SIG-M5 treated with dmso at 0.1 percent for 504 hours (cell line): ENCODE measurements at regions not wholly inside any gene's neighbourhood (a gene's known extent, or its start where the extent isn't known, plus 50 kb on each side); places are given as distances from the start of the nearest gene placed in this dataset.
"Not testable (repeated sequence)": the region's sequence is repeated elsewhere in the genome, so short reads cannot be mapped to it uniquely, and the experiment has no call there.

Experiments used
- DNase-seq: peaks from one replicate; lab custom pipeline; 2025; ENCODE audit not compliant: unreplicated experiment; lab: John Stamatoyannopoulos, UW

DNA sequence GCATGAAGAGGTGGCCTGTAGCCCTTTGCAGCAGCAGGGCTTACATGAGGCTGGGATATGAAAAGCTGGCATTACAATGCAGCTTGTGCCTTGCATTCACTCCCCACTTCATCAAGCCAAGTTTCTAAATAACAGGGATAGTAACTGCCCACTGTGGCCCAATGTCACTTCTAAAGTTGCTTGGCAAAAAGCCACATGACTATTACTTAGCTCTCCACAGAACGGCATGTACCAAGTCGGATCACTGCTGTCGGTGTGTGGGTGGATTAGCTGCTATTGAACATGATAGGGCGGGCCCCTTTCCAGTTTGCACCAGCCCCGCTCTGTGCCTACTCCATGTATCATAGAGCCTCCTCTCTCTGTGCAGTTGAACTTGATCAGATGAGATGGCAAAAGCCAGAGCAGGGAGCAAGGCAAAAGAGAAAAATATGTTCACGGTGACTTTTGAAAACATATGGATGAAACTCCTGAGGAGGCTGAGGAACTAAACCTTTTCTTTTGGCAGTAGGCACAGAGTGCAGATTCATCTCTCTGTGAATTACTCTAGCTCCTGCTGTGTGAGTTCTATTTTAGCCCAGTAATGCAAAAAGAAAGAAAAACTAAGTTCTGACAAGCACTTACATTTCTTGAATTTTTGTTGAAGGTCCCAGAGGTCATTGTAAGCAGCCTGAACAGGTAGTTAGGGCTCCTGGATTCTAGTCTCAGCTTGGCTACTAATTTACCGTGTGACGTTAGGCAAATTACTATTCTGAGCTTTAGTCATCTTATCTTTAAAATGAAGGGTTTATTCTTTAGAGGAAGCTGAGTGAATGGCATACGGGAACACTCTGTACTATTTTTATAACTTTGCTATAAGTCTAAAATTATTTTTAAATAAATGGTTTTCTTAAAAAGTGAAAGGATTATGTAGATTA lies 125.6 kb upstream of the NBPF9 start:
- not testable (repeated sequence) for DNase-seq

DNA sequence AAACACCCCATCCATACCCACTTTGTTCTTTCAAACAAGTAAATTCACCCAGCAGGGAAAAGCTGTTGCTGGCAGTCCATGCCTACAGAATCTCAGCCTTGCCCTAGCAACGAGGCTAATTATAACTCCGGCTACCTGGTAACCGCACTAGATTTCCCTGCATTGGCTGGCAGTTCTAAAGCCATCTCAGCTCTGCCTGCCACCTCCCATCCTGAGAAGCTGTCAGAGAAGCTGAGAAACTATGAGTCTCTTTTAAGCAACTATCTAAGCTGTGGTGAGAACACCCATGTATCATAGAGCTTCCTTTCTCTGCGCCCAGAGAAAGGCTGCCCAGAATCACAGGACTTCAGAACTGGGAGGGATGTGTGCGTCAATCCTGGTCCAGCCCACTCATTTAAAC lies 126.5 kb upstream of the NBPF9 start:
- DNase-seq: not testable (repeated sequence)

DNA sequence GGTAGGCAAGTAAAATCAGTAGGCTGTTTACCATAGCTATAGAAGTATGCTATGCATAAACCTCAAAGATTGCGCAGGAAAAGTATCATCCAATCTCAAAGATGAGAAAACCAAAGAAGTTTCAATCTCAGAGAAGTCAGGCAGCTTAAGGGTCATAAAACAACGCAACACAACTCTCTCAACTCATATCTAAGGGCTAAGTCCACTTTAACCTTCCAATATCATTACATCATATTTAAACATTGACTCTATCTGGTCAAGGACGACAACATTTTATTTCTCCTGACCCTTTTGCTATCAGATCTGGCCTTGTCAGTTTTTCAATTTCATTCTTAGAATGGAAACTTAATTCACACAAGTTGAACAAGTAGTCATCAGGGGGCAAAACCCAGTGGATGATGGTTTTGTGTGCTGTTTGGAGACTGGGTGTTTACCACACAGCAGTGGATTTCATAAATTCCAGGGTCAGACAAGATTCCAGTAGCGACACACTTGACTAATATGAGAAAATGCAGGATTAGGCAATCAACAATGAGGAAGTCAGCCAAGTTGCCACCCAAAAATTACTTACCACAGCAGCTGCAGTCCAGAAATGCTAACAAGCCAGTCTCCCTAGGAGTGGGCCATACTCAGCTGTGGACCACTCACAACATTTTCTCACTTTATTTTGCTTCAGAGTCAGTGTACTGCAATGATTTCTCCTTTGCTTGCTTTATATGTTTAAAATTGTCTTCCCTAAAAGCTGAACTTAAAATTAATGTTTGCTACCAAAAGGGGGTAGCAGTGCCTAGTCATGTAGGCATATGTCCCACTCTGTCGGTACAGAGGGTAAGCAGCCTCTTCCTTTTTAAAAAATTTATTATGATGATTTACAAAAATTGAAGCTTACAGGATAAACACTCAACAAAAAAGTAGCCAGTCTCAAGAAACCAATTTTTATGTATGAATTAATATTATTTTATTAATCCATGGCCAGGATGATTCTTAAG lies 131.9 kb upstream of the NBPF9 start:
- DNase-seq: not testable (repeated sequence)

DNA sequence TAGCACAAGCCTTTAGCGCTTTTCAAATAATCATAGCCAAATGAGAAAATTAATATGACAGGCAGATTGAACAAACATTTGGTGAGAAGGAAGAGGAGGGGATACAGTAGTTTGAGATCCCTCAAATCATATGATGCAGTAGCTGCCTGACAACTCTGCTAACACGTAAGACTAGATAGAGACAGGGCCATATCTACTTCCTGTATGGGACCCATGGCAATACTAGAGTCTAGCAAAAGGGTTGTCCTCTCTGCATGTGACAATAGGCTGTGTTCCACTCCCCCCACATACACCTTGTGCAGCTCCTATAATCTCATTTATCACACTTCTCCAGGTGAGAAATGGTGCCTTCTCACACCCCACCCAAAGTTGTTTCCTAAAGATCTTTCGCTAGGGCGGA lies 134.2 kb upstream of the NBPF9 start:
- not testable (repeated sequence) for DNase-seq

DNA sequence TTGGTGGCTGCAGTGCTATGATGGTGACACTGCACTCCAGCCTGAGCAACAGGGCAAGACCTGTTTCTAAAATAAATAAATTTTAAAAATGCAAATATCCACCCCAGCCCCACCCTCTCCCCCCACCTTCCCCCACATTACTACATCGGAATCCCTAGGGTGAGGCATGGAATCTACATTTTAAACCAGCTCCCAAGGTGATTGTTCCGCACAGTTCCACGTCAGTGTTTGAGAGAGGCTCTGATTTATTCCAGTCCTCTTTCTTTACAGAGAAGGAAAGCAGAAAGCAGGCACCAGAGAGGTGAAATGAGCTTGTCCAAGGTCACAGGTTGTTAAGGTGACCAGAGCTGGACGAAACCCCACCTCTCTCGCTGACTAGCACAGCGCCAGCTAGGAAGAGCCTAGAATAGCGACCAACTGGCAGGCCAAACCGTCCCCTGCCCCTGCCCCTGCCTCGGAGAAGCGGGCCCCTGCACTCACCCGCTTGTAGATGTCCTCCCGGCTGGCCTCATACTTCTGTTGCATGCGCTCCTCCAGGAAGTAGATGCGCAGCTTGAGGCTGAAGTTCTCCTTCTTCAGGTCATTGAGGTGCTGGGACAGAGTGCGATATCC lies 136.7 kb upstream of the NBPF9 start:
- DNase-seq: not testable (repeated sequence)

DNA sequence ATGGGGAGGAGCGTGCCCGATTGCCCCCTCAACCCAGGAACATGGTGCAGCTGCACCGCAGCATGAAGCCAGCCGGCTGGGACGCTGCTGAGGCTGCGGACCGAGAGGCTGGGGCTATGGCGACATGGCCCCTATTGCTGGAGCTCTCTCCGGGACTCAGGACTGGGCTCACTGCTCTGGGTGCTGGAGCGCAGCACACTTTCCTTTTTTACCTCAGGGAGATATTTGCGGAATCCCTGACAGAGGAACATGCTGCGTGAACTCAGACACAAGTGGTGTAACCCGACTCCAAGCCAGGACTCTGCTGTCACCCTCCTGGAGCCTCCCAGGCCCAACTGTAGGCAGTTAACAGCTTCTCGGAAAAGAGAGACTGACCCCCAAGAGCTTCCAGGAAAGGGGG lies 137.2 kb upstream of the NBPF9 start:
- not testable (repeated sequence) for DNase-seq

DNA sequence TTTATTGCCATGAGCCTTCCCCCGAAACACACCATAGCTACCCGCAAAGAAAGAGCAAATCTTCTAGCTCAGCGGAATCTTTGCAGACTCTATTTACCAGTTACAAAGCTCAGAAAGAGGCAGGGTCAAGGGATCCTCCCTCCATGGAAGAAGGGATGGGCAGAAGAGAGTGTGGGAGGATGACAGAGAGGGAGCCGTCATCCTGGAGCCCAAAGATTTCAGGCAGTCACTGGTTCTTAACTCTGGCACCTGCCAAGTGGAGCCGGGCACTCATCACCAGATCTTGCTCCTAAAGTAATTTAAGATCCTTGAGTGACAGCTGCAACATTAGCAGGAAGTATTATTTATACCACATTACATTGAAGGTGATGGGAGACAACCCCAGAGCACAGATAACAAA lies 137.9 kb upstream of the NBPF9 start:
- not testable (repeated sequence) for DNase-seq

DNA sequence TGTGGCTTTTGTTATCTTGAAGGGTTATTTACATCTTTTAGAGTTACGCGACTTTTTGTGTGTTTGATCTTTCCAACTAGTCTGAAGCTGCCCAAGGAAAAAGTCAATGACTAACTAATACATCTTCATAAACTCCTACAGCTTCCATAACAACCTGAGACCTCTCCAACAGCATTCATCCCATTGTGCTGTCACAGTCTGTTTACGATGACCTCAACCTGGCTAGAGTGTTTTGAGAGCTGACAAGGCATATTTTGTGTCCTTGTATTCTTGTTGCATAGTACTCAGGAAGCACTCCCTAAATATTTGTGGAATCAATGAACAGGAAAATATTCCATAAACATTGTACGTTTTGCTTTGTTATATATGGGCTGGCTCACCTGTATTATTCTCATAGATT lies 140.2 kb upstream of the NBPF9 start:
- DNase-seq: not testable (repeated sequence)

DNA sequence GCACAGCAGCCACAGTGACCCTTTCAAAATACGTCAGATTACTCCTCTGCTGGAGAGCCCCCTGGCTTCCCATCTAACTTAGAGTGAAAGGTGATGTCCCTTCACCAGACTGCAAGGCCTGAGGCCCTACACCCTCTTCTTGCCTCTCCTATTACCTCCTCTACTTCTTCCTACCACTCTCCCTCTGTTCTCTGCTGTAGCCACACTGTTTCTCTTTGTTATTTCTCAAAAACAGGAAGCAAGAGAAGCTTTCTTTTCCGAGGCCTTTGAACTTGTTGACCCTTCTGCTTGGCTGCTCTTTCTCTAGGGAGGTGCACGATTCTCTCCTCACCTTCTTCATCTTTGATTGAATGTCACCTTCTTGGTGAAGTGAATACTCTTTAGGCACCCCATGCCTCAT lies 141.3 kb upstream of the NBPF9 start:
- not testable (repeated sequence) for DNase-seq

DNA sequence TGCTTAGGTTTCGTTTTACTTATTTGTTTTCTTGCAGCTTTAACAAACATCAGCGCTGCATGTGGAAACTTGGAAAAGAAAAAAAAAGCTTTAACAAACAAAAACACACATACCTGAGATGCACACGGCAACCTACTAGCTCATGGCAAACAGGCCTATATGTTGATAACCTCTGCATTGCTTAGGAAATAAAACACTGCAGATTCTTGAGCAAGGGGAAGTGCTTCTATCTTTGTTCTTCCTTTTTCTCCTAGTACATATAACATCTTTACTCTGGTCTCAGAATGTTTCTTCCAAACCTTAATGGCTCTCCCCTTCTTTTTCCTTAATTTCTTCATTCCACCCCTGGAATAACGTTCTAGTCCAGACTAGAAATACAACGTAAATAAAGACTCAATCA lies 142.9 kb upstream of the NBPF9 start:
- not testable (repeated sequence) for DNase-seq

DNA sequence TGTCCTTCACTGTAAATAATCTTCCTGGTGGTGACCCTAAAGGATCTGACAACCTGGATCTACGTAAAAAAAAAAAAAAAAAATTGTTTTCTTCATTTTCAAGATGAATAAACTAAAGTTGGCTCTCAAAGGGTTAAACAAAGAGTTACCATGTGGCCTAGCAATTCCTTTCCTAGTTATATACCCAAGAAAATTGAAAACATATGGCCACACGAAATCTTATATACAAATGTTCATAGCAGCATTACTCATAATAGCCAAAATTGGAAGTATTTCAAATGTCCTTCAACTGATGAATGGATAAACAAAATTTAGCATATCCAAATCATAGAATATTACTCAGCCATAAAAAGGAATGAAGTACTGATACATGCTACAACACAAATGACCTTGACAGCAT lies 145.3 kb upstream of the NBPF9 start:
- not testable (repeated sequence) for DNase-seq

DNA sequence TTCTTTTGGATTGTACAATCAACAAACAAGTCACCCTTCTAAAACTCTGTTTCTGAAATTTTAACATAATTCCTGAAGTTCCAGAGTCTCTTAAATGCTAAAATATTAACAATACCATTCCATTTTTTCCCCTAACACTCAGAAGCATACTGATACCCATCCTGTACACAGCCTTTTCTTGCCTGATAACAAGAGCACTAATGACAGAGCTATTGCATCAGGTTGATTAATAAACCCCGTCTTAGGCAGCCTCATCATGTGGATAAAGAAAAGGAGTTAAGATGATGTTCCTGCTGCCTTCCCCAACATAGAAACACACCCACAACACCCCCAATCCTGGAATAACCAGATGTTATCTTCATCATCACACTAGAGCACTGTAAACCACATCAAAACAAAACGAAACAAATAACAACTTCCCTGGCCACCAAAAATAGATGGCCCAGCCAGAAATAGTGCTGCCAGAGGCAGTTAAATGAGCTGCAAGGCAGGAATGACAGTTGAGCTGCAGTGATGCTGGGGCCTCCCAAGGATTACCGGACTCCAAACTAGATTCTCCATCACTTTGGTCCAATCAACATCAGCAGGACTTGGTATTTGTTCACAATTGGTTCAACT lies 146.6 kb upstream of the NBPF9 start:
- not testable (repeated sequence) for DNase-seq

DNA sequence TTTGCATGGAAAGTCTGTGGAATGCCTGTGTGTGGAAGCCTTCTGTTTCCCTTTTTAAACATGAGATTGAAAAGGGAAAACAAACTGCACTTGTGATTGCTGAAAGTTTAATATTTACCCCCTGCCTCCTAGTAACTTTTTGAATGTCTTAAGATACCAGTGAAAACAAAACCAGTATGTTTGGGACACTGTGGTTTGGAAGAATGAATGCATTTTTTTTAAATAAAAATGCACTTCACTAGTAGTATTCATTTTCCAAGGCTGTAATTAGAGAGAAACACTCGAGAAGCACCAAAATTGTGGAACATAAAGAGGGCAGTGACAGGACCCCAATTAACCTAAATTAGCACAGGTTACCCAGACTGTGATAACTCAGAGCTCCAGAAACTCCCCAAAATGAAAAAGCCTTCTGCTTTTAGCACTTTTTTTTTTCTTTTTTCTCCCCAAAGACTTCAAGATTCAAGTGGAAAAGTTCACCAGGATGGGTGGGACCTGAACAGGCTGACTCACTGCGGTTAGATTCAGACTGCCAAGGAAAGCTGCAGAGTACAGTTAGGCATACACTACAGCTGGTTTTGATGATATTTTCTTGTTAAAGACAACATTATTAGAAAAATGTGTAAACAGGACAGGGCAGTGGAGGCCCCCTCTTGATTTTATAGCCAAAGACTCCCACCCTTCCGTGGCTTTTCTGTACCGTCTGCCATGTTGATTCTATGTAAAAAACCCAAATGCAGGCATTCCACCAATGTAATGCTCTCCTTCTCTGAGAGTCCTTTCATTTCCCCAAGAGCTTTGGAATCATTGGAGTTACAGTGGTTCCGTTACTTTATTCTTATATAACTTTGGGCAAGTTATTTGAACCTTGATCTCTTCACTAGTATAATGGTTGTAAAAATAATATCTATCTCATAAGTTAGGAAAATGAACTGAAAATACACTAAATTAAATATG lies 151.8 kb upstream of the NBPF9 start:
- DNase-seq: not testable (repeated sequence)

DNA sequence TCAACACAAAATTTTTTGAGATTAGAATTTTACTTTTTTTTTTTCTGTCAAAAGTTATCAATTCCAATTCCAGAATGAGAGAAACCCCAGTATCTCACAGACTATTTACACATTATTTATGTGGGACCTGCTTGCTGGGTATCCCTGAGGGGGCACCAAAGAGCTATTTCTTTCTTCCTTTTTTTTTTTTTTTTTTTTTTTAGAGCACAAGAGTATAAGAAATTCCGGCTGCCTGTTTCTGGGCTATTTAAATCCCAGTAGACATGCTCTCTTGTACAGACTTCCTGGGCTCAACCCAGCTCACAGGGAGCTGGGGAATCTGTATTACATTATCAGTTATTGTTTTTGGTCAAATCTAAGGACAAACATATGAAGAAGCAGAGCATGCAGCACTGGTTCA lies 156.9 kb upstream of the NBPF9 start:
- not testable (repeated sequence) for DNase-seq

DNA sequence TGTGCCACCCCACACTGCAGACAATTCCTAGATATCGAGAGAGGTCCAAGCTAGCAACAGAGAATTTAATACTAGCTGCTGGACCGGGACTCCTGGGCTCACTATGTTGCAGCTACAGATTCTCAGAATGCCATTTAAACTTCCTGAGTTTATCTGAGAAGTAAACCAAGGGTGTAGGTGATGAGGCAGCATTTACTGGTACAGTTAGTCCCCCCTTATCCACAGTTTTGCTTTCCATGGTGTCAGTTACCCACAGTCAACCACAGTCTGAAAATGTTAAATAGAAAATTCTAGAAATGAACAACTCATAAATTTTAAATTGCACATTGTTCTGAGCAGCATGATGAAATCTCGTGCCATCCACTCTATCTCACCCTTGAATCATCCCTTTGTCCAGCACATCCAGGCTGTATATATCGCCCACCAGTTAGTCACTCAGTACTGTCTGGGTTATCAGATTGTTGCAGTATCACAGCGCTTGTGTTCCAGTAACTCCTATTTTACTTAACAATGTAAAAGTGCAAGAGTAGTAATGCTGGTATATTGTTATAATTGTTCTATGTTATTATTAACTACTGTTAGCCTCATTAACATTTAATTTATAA lies 157.5 kb upstream of the NBPF9 start:
- not testable (repeated sequence) for DNase-seq

DNA sequence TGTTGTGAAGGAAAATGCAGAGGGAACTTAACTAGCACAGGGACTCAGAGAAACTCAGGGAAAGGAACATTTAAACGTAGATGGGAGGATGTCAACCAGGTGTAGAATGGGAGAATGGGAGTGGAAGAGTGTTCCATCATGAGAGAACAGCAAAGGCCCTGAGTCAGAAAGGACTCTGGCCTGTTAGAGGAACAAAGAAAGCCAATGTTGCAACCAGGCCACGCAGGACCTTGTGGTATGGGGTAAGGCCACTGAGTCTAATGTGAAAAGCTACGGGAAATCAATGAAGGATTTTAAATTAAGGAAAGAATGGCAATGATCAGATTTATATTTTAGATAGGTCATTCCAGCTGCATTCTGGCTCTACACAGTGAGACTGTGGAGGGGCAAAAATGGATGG lies 163.9 kb upstream of the NBPF9 start:
- not testable (repeated sequence) for DNase-seq

DNA sequence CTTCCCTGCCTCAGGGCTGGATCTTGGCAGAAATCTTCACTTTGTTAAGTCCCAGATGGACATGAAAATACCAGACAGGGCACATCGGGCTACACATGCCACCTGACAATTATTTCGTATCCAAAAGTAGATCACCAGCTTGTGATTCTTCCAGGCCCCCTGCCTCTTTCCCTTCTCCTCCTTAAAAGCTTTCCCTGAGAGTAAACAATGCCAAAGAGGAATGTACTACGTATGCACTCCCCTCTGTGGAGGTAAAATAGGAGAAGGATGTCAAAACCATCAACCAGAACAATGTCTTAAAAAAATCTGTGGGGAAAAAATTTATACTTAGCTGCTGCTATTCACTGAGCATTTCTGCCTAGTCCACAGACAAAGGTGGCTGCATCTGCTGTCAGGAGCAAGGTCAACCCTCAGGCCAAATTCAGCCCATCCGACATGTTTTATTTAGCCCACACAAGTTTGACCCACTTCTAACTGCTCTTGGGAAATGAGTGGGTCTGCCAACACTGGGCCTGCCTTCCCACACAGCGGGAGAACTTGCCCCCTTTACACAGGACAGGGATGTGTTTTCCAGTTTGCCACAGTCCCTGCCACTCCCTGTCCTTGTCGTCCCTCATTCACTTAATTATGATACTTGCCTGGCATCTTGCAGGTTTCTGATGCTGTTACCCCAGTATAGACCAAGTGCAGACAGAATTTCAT lies 165.8 kb upstream of the NBPF9 start:
- not testable (repeated sequence) for DNase-seq

DNA sequence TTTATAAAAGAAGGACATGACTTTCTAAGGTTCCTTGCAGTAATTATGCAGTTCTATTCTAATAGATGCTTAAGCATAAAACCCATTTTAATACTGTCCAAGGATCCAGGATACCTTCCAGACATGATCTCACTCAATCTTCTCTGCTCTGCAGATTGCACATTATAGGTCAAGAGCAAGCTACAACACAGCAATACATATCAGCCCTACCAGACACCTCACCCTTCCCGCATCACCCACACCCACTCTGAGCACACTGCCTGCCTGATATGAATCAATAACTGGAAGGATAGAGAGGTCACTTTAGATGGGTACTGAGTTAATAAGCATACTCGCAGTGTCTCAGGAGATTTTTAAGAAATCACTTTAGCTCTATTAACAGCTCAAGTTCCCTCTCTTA lies 166.5 kb upstream of the NBPF9 start:
- DNase-seq: not testable (repeated sequence)
